ENCODE measurements at regions not wholly inside any gene's neighbourhood (a gene's known extent, or its start where the extent isn't known, plus 50 kb on each side); places are given as distances from the start of the nearest gene placed in this dataset.
"Not testable (repeated sequence)": the region's sequence is repeated elsewhere in the genome, so short reads cannot be mapped to it uniquely, and the experiment has no call there.

DNA sequence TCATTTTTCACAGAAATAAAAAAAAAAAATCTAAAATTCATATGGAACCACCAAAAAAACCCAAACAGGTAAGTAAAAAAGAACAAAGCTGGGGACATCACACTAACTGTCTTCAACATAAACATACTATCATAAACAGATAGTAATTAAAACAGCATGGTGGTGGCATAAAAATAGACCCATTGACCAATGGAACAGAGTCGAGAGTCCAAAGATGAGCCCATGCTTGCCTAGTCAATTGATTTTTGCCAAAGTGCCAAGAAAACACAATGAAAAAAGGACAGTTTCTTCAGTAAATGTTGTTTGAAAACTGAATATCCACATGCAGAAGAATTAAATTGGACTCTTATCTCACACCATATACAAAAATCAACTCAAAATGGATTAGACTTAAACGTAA, 513.2 kb upstream of the PHF14 start:
- H2AFZ ChIP-seq (ENCODE audit: control insufficient read depth, low read length) = no peak overlapping the region
- FAIRE-seq (no peak), DNase-seq (ENCODE audit: low read depth, low spot score) (no peak)
- H3K4me2 ChIP-seq (ENCODE audit: control insufficient read depth, extremely low read depth, insufficient read depth, low read depth, low read length) = no peak overlapping the region
- no peaks in the 10 kb centered on the region for H3K9me3 ChIP-seq (ENCODE audit: control insufficient read depth, low read depth, low read length)
- H3K9ac ChIP-seq (ENCODE audit: control insufficient read depth, extremely low read depth, insufficient read depth, low read length) = no peak overlapping the region
- H4K20me1 ChIP-seq (ENCODE audit: control insufficient read depth, extremely low read depth, insufficient read depth, low read length) = no peaks in the 10 kb centered on the region
- no peak for TF ChIP-seq EZH2 (IDR thresholded peaks at IDR 0.05; ENCODE audit: low read length)
- TF ChIP-seq CTCF (optimal IDR thresholded peaks at IDR 0.05 in 1 of 3, IDR thresholded peaks at IDR 0.05 in 1 of 3, conservative IDR thresholded peaks at IDR 0.05 in 1 of 3; ENCODE audit: extremely low read depth in 1 of 3, insufficient read depth in 2 of 3, low read length in 3 of 3) = no peak
- H3K27me3 ChIP-seq (ENCODE audit: control insufficient read depth, extremely low read depth, insufficient read depth, low read length) = no peaks in the 10 kb centered on the region
- H3K9me1 ChIP-seq (ENCODE audit: control insufficient read depth, extremely low read depth, insufficient read depth, low read length) = no peaks in the 10 kb centered on the region
- dilution Hi-C loops (cut with MboI; ENCODE audit: extremely low pct_ligation_motif_present, low sequenced_read_pairs) = no loop called here
- no peaks in the 10 kb centered on the region for H3K79me2 ChIP-seq (ENCODE audit: control insufficient read depth, insufficient read depth, low read length)
- no peaks in the 10 kb centered on the region for H3K4me1 ChIP-seq (ENCODE audit: control insufficient read depth, extremely low read depth, insufficient read depth, low read length)
- H3K27ac ChIP-seq (ENCODE audit: control insufficient read depth, insufficient read depth, low read length) = no peak overlapping the region
- no peak overlapping the region for H3K4me3 ChIP-seq (ENCODE audit: control insufficient read depth in 2 of 3, extremely low read depth in 1 of 3, insufficient read depth in 2 of 3, low read depth in 1 of 3, low read length in 3 of 3)
- no peaks in the 10 kb centered on the region for H3K36me3 ChIP-seq (ENCODE audit: control insufficient read depth in 2 of 2, extremely low read depth in 1 of 2, insufficient read depth in 2 of 2, low read length in 2 of 2)

DNA sequence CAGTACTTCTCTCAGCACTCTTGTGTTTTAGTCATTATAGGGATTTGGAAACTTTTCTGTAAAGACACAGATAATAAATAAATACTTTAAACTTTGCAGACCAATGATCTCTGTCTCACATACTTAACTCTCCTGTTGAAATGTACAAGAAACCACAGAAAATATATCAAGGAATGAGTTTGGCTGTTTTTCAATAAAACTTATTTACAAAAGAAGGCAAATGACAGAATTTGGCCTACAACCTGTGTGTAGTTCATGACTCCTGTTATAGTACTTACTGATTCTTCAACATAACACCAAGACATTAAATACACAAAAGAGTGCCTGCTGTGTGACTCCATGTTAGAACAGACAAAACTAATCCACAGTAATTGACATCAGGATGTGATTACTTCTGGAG, 510.0 kb upstream of the PHF14 start:
- H3K36me3 ChIP-seq (ENCODE audit: control insufficient read depth in 2 of 2, extremely low read depth in 1 of 2, insufficient read depth in 2 of 2, low read length in 2 of 2) = no peaks in the 10 kb centered on the region
- dilution Hi-C loops (cut with MboI; ENCODE audit: extremely low pct_ligation_motif_present, low sequenced_read_pairs) = no loop called here
- H3K4me3 ChIP-seq (ENCODE audit: control insufficient read depth in 2 of 3, extremely low read depth in 1 of 3, insufficient read depth in 2 of 3, low read depth in 1 of 3, low read length in 3 of 3) = no peak overlapping the region
- H3K4me2 ChIP-seq (ENCODE audit: control insufficient read depth, extremely low read depth, insufficient read depth, low read depth, low read length) = no peak overlapping the region
- no peak for TF ChIP-seq EZH2 (IDR thresholded peaks at IDR 0.05; ENCODE audit: low read length)
- TF ChIP-seq CTCF (optimal IDR thresholded peaks at IDR 0.05 in 1 of 3, IDR thresholded peaks at IDR 0.05 in 1 of 3, conservative IDR thresholded peaks at IDR 0.05 in 1 of 3; ENCODE audit: extremely low read depth in 1 of 3, insufficient read depth in 2 of 3, low read length in 3 of 3) = no peak
- DNase-seq (ENCODE audit: low read depth, low spot score) (no peak), FAIRE-seq (no peak)
- no peaks in the 10 kb centered on the region for H3K9me1 ChIP-seq (ENCODE audit: control insufficient read depth, extremely low read depth, insufficient read depth, low read length)
- H3K27me3 ChIP-seq (ENCODE audit: control insufficient read depth, extremely low read depth, insufficient read depth, low read length) = no peaks in the 10 kb centered on the region
- no peaks in the 10 kb centered on the region for H4K20me1 ChIP-seq (ENCODE audit: control insufficient read depth, extremely low read depth, insufficient read depth, low read length)
- no peak overlapping the region for H3K27ac ChIP-seq (ENCODE audit: control insufficient read depth, insufficient read depth, low read length)
- no peak overlapping the region for H3K9ac ChIP-seq (ENCODE audit: control insufficient read depth, extremely low read depth, insufficient read depth, low read length)
- H3K79me2 ChIP-seq (ENCODE audit: control insufficient read depth, insufficient read depth, low read length) = no peaks in the 10 kb centered on the region
- no peaks in the 10 kb centered on the region for H3K4me1 ChIP-seq (ENCODE audit: control insufficient read depth, extremely low read depth, insufficient read depth, low read length)
- H2AFZ ChIP-seq (ENCODE audit: control insufficient read depth, low read length) = no peak overlapping the region
- no peaks in the 10 kb centered on the region for H3K9me3 ChIP-seq (ENCODE audit: control insufficient read depth, low read depth, low read length)

- H4K20me1 ChIP-seq (ENCODE audit: control insufficient read depth, extremely low read depth, insufficient read depth, low read length); H3K79me2 ChIP-seq (ENCODE audit: control insufficient read depth, insufficient read depth, low read length); H2AFZ ChIP-seq (ENCODE audit: control insufficient read depth, low read length); DNase-seq (ENCODE audit: low read depth, low spot score); H3K9ac ChIP-seq (ENCODE audit: control insufficient read depth, extremely low read depth, insufficient read depth, low read length); H3K27me3 ChIP-seq (ENCODE audit: control insufficient read depth, extremely low read depth, insufficient read depth, low read length); FAIRE-seq; H3K4me2 ChIP-seq (ENCODE audit: control insufficient read depth, extremely low read depth, insufficient read depth, low read depth, low read length); H3K4me1 ChIP-seq (ENCODE audit: control insufficient read depth, extremely low read depth, insufficient read depth, low read length); H3K4me3 ChIP-seq (ENCODE audit: control insufficient read depth in 2 of 3, extremely low read depth in 1 of 3, insufficient read depth in 2 of 3, low read depth in 1 of 3, low read length in 3 of 3); dilution Hi-C loops (cut with MboI; ENCODE audit: extremely low pct_ligation_motif_present, low sequenced_read_pairs); H3K36me3 ChIP-seq (ENCODE audit: control insufficient read depth in 2 of 2, extremely low read depth in 1 of 2, insufficient read depth in 2 of 2, low read length in 2 of 2); H3K9me3 ChIP-seq (ENCODE audit: control insufficient read depth, low read depth, low read length); H3K9me1 ChIP-seq (ENCODE audit: control insufficient read depth, extremely low read depth, insufficient read depth, low read length); H3K27ac ChIP-seq (ENCODE audit: control insufficient read depth, insufficient read depth, low read length): not testable (repeated sequence)
These were observed 508.1 kb upstream of the PHF14 start for GRCh38 chr7:10465536-10465935.

Measured in keratinocyte (primary cell).